HEK293 (cell line): ENCODE measurements at regions not wholly inside any gene's neighbourhood (a gene's known extent, or its start where the extent isn't known, plus 50 kb on each side); places are given as distances from the start of the nearest gene placed in this dataset.
A peak's percentile ranks its signal among the peaks of the same experiment; 100 is the strongest.

Experiments
- CTCF ChIA-PET: fragments of 350-600 bp; formaldehyde crosslinking; extraction: SDS; loops from one replicate; lab custom pipeline; 2021; ENCODE audit warnings: antibody characterized with exemption; lab: Yijun Ruan, JAX
- POLR2A ChIA-PET: fragments of 300-600 bp; formaldehyde crosslinking; extraction: SDS; loops from one replicate; lab custom pipeline; 2020; ENCODE audit warnings: antibody characterized with exemption, inconsistent platforms; lab: Yijun Ruan, JAX
- H3K27ac ChIP-seq: fragments of 200-500 bp; sonication (Bioruptor generic); 2 replicates; pipeline ENCODE4 v1.5.1; 2014; ENCODE audit warnings: low read depth, low read length, control low read depth, inconsistent platforms; ENCODE audit errors: extremely low read depth
- H3K36me3 ChIP-seq, 2 experiments: fragments of 200-500 bp in 1 of 2; sonication (Bioruptor generic) in 1 of 2; 1 replicate in 1 of 2; 2 replicates in 1 of 2; pipeline ENCODE4 v1.5.1; 2014 to 2017; ENCODE audit warnings: inconsistent platforms in 2 of 2, low read length in 2 of 2; ENCODE audit not compliant: control insufficient read depth in 2 of 2, insufficient read depth in 1 of 2
- H3K4me1 ChIP-seq: fragments of 200-500 bp; sonication (Bioruptor generic); 2 replicates; pipeline ENCODE4 v1.5.1; 2014; ENCODE audit warnings: mild to moderate bottlenecking, low read length, inconsistent platforms; ENCODE audit not compliant: control insufficient read depth, insufficient read depth
- H3K4me3 ChIP-seq: 2 replicates; pipeline ENCODE4 v1.5.1; 2011; ENCODE audit warnings: low read depth, mild to moderate bottlenecking, control low read depth, low read length, moderate library complexity
- H3K9me3 ChIP-seq: fragments of 200-500 bp; sonication (Bioruptor generic); 2 replicates; pipeline ENCODE4 v1.5.1; 2014; ENCODE audit warnings: low read depth, low read length, inconsistent platforms; ENCODE audit not compliant: control insufficient read depth, insufficient read depth
- GLI2 ChIP-seq: fragments of 450-650 bp; formaldehyde crosslinking; IDR thresholded peaks from 2 replicates; pipeline ENCODE4; 2017; ENCODE audit warnings: missing biosample characterization, missing genetic modification characterization, low read depth, borderline replicate concordance
- KLF8 ChIP-seq: fragments of 450-650 bp; formaldehyde crosslinking; IDR thresholded peaks from 2 replicates; pipeline ENCODE4 v1.5.1; 2016; ENCODE audit warnings: missing biosample characterization, missing genetic modification characterization
- MYNN ChIP-seq: fragments of 450-650 bp; formaldehyde crosslinking; IDR thresholded peaks from 2 replicates; pipeline ENCODE4 v1.5.1; 2016; ENCODE audit warnings: missing biosample characterization, missing genetic modification characterization, borderline replicate concordance
- OSR2 ChIP-seq: fragments of 450-650 bp; formaldehyde crosslinking; IDR thresholded peaks from 2 replicates; pipeline ENCODE4 v1.5.1; 2016; ENCODE audit warnings: missing biosample characterization, missing genetic modification characterization
- PATZ1 ChIP-seq: fragments of 450-650 bp; formaldehyde crosslinking; IDR thresholded peaks from 2 replicates; pipeline ENCODE4 v1.5.1; 2016; ENCODE audit warnings: missing biosample characterization, missing genetic modification characterization
- PRDM10 ChIP-seq: fragments of 450-650 bp; formaldehyde crosslinking; IDR thresholded peaks from 2 replicates; pipeline ENCODE4 v1.5.1; 2016; ENCODE audit warnings: missing biosample characterization, missing genetic modification characterization
- REPIN1 ChIP-seq: fragments of 450-650 bp; formaldehyde crosslinking; IDR thresholded peaks from 2 replicates; pipeline ENCODE4 v1.5.1; 2017; ENCODE audit warnings: missing biosample characterization, missing genetic modification characterization, low read depth
- TCF7L2 ChIP-seq: IDR thresholded peaks from 2 replicates; pipeline ENCODE4 v1.6.1; 2011; ENCODE audit warnings: low read depth, mild to moderate bottlenecking, inconsistent platforms, low read length, moderate library complexity, borderline replicate concordance
- YY1 ChIP-seq: fragments of 450-650 bp; formaldehyde crosslinking; IDR thresholded peaks from 2 replicates; pipeline ENCODE4 v1.5.1; 2018; ENCODE audit warnings: missing biosample characterization, missing genetic modification characterization
- ZBTB6 ChIP-seq: fragments of 450-650 bp; formaldehyde crosslinking; IDR thresholded peaks from 2 replicates; pipeline ENCODE4 v1.5.1; 2017; ENCODE audit warnings: missing biosample characterization, missing genetic modification characterization
- ZBTB7A ChIP-seq: fragments of 450-650 bp; formaldehyde crosslinking; IDR thresholded peaks from 2 replicates; pipeline ENCODE4 v1.5.1; 2016; ENCODE audit warnings: low read depth, missing biosample characterization, missing genetic modification characterization
- ZFP37 ChIP-seq: fragments of 450-650 bp; formaldehyde crosslinking; IDR thresholded peaks from 2 replicates; pipeline ENCODE4 v1.5.1; 2016; ENCODE audit warnings: missing biosample characterization, missing genetic modification characterization
- ZNF10 ChIP-seq: fragments of 450-650 bp; formaldehyde crosslinking; IDR thresholded peaks from 2 replicates; pipeline ENCODE4 v1.5.1; 2017; ENCODE audit warnings: missing biosample characterization, missing genetic modification characterization
- ZNF112 ChIP-seq: fragments of 450-650 bp; formaldehyde crosslinking; IDR thresholded peaks from 2 replicates; pipeline ENCODE4 v1.5.0; 2017; ENCODE audit warnings: missing biosample characterization, missing genetic modification characterization
- ZNF16 ChIP-seq: fragments of 450-650 bp; formaldehyde crosslinking; IDR thresholded peaks from 2 replicates; pipeline ENCODE4 v1.5.1; 2016; ENCODE audit warnings: low read depth, missing biosample characterization, missing genetic modification characterization
- ZNF37A ChIP-seq: fragments of 450-650 bp; IDR thresholded peaks from 2 replicates; pipeline ENCODE4 v1.5.1; 2018; ENCODE audit warnings: missing biosample characterization, missing genetic modification characterization
- ZNF433 ChIP-seq: fragments of 450-650 bp; formaldehyde crosslinking; IDR thresholded peaks from 2 replicates; pipeline ENCODE4 v1.5.1; 2016; ENCODE audit warnings: missing biosample characterization, missing genetic modification characterization, low read depth
- ZNF473 ChIP-seq: fragments of 450-650 bp; formaldehyde crosslinking; IDR thresholded peaks from 2 replicates; pipeline ENCODE4 v1.5.1; 2017; ENCODE audit warnings: missing biosample characterization, missing genetic modification characterization
- ZNF513 ChIP-seq: fragments of 450-650 bp; IDR thresholded peaks from 2 replicates; pipeline ENCODE4 v1.5.1; 2018; ENCODE audit warnings: missing biosample characterization, missing genetic modification characterization
- ZNF561 ChIP-seq: fragments of 450-650 bp; IDR thresholded peaks from 2 replicates; pipeline ENCODE4 v1.5.1; 2018; ENCODE audit warnings: missing biosample characterization, missing genetic modification characterization, borderline replicate concordance
- ZNF623 ChIP-seq: fragments of 450-650 bp; formaldehyde crosslinking; IDR thresholded peaks from 2 replicates; pipeline ENCODE4 v1.5.1; 2016; ENCODE audit warnings: missing biosample characterization, missing genetic modification characterization
- ZNF639 ChIP-seq: fragments of 450-650 bp; formaldehyde crosslinking; IDR thresholded peaks from 2 replicates; pipeline ENCODE4 v1.5.1; 2016; ENCODE audit warnings: missing biosample characterization, missing genetic modification characterization
- ZNF654 ChIP-seq: fragments of 450-650 bp; formaldehyde crosslinking; IDR thresholded peaks from 2 replicates; pipeline ENCODE4 v1.5.1; 2016; ENCODE audit warnings: low read depth, missing biosample characterization, missing genetic modification characterization
- ZNF792 ChIP-seq: fragments of 450-650 bp; formaldehyde crosslinking; IDR thresholded peaks from 2 replicates; pipeline ENCODE4 v1.5.1; 2016; ENCODE audit warnings: missing biosample characterization, missing genetic modification characterization
- ZSCAN23 ChIP-seq: fragments of 450-650 bp; formaldehyde crosslinking; IDR thresholded peaks from 2 replicates; pipeline ENCODE4 v1.5.1; 2016; ENCODE audit warnings: missing biosample characterization, missing genetic modification characterization

GRCh38 chr4:96025011-96025410 lies 185.1 kb downstream of the PDHA2 start:
- TF ChIP-seq TCF7L2, result no peak
- no peak for TF ChIP-seq ZNF792 (tag by site-specific recombination)
- no peak for TF ChIP-seq ZNF513
- TF ChIP-seq MYNN (tag by site-specific recombination), result no peak
- no peak for TF ChIP-seq ZSCAN23
- TF ChIP-seq ZNF433, result no peak
- TF ChIP-seq ZNF623 (tag by site-specific recombination), result no peak
- no peak for TF ChIP-seq PRDM10
- TF ChIP-seq YY1, result no peak
- TF ChIP-seq ZFP37, result no peak
- TF ChIP-seq ZNF639 (tag by site-specific recombination), result no peak
- TF ChIP-seq ZNF112 (tag by site-specific recombination), result no peak
- Histone ChIP-seq H3K4me3 (no peak overlapping the region), H3K36me3 (no peaks in the 10 kb centered on the region), H3K4me1 (no peaks in the 10 kb centered on the region), H3K27ac (no peak overlapping the region), H3K9me3 (no peaks in the 10 kb centered on the region)
- POLR2A ChIA-PET, result no interaction called here
- CTCF ChIA-PET, result no interaction called here

GRCh38 chr4:96035727-96036126 lies 195.8 kb downstream of the PDHA2 start:
- Histone ChIP-seq H3K4me3 (no peak overlapping the region), H3K27ac (no peak overlapping the region), H3K4me1 (no peaks in the 10 kb centered on the region), H3K9me3 (no peaks in the 10 kb centered on the region), H3K36me3 (no peaks in the 10 kb centered on the region)
- TF ChIP-seq ZNF654 (peak; percentile 30; the same call in 1 of the 2 replicates), REPIN1 (tag by site-specific recombination) (no peak)
- POLR2A ChIA-PET, result no interaction called here
- CTCF ChIA-PET, result interaction anchor here (0.6 to 0.7 kb wide), 5 partner anchors 10 to 1273 kb away, joined by 3 to 5 read pairs (median 3); no protein-coding TSS in a partner anchor

GRCh38 chr4:96036781-96037180 lies 196.9 kb downstream of the PDHA2 start:
- POLR2A ChIA-PET, result no interaction called here
- TF ChIP-seq ZNF10 (tag by site-specific recombination) (no peak), PATZ1 (tag by site-specific recombination) (no peak), ZBTB7A (no peak), REPIN1 (tag by site-specific recombination) (no peak), KLF8 (tag by site-specific recombination) (no peak), ZNF37A (no peak), OSR2 (tag by site-specific recombination) (no peak), ZNF473 (tag by site-specific recombination) (no peak), GLI2 (tag by site-specific recombination) (no peak), ZNF16 (no peak), ZNF561 (tag by site-specific recombination) (no peak), ZBTB6 (tag by site-specific recombination) (no peak)

More at GRCh38 chr4:96036781-96037180, 196.9 kb downstream of the PDHA2 start:
- Histone ChIP-seq H3K36me3 (no peaks in the 10 kb centered on the region), H3K4me1 (no peaks in the 10 kb centered on the region), H3K4me3 (no peak overlapping the region), H3K27ac (no peak overlapping the region), H3K9me3 (no peaks in the 10 kb centered on the region)
- CTCF ChIA-PET, result interaction anchor here (0.9 kb wide), 1 partner anchor 40 kb away, joined by 3 read pairs; no protein-coding TSS in a partner anchor
